ENCODE measurements at regions not wholly inside any gene's neighbourhood (a gene's known extent, or its start where the extent isn't known, plus 50 kb on each side); places are given as distances from the start of the nearest gene placed in this dataset.
A peak's percentile ranks its signal among the peaks of the same experiment; 100 is the strongest.

GRCh38 chr20:11158146-11158545 is 484.3 kb upstream of the JAG1 start:
- WGBS, 4 donors: 50 to 64% (median 62%) methylated on average over 2 of the region's 2 CpGs
- no peaks in the 10 kb centered on the region for H3K27me3 ChIP-seq
- TF ChIP-seq CTCF (IDR thresholded peaks at IDR 0.05) (no peak), POLR2A (IDR thresholded peaks at IDR 0.05) (no peak)
- no peaks in the 10 kb centered on the region for H3K36me3 ChIP-seq
- H3K27ac ChIP-seq: peak overlapping the region in 7 of 12 donors; percentile 6 to 58 (median 27)
- no peak for DNase-seq
- no peaks in the 10 kb centered on the region for H3K9me3 ChIP-seq
- no peak overlapping the region for H3K4me3 ChIP-seq
- intact Hi-C loops (cut with DNase I): loop anchor here in 1 of 10 donors (10.0 kb wide), 1 partner anchor 103 kb away; no protein-coding TSS in a partner anchor
- ATAC-seq: no peak
- H3K4me1 ChIP-seq: peaks cover 0 to 29% (median 16%) of the 10 kb centered on the region in 12 donors

- WGBS, 4 donors: 67 to 77% (median 70%) methylated on average over 2 of the region's 2 CpGs
- no peaks in the 10 kb centered on the region for H3K27me3 ChIP-seq
- no peak for TF ChIP-seq POLR2A (IDR thresholded peaks at IDR 0.05)
- no peak for TF ChIP-seq CTCF (IDR thresholded peaks at IDR 0.05)
- H3K4me1 ChIP-seq: peaks cover 0 to 29% (median 16%) of the 10 kb centered on the region in 12 donors
- no peaks in the 10 kb centered on the region for H3K36me3 ChIP-seq
- no peaks in the 10 kb centered on the region for H3K9me3 ChIP-seq
- no peak for ATAC-seq
- DNase-seq: no peak
- H3K4me3 ChIP-seq: no peak overlapping the region
- intact Hi-C loops (cut with DNase I): loop anchor here in 1 of 10 donors (10.0 kb wide), 1 partner anchor 104 kb away; no protein-coding TSS in a partner anchor
- H3K27ac ChIP-seq: peak overlapping the region in 8 of 12 donors; percentile 23 to 60 (median 29)
Measured at GRCh38 chr20:11158589-11158988, 484.8 kb upstream of the JAG1 start.

GRCh38 chr20:11159728-11160127 is 485.9 kb upstream of the JAG1 start:
- intact Hi-C loops (cut with DNase I): loop anchor here in 1 of 10 donors (10.0 kb wide), 1 partner anchor 105 kb away; no protein-coding TSS in a partner anchor
- ATAC-seq (peak; percentile 68 to 91 (median 74)), DNase-seq (peak in 2 of 5 donors; percentile 20 to 23)
- TF ChIP-seq CTCF (IDR thresholded peaks at IDR 0.05) (no peak), POLR2A (IDR thresholded peaks at IDR 0.05) (no peak)
- Histone ChIP-seq H3K4me3 (no peak overlapping the region), H3K4me1 (peaks cover 0 to 29% (median 16%) of the 10 kb centered on the region in 12 donors), H3K9me3 (no peaks in the 10 kb centered on the region), H3K36me3 (no peaks in the 10 kb centered on the region), H3K27me3 (no peaks in the 10 kb centered on the region), H3K27ac (peak overlapping the region in 11 of 12 donors; percentile 0 to 63 (median 53))
- WGBS, 4 donors: 7 to 17% (median 11%) methylated on average over 6 of the region's 6 CpGs

GRCh38 chr20:11162026-11162775 is 488.4 kb upstream of the JAG1 start:
- WGBS, 4 donors: 94 to 97% (median 96%) methylated on average over 4 of the region's 4 CpGs
- TF ChIP-seq CTCF (IDR thresholded peaks at IDR 0.05) (no peak), POLR2A (IDR thresholded peaks at IDR 0.05) (no peak)
- no peak overlapping the region for H3K4me3 ChIP-seq
- H3K27me3 ChIP-seq: no peaks in the 10 kb centered on the region
- ATAC-seq (no peak), DNase-seq (no peak)
- intact Hi-C loops (cut with DNase I): no loop called here
- no peaks in the 10 kb centered on the region for H3K36me3 ChIP-seq
- H3K9me3 ChIP-seq: no peaks in the 10 kb centered on the region
- peaks cover 0 to 29% (median 16%) of the 10 kb centered on the region in 12 donors for H3K4me1 ChIP-seq
- no peak overlapping the region for H3K27ac ChIP-seq
